H1 (cell line): ENCODE measurements at regions not wholly inside any gene's neighbourhood (a gene's known extent, or its start where the extent isn't known, plus 50 kb on each side); places are given as distances from the start of the nearest gene placed in this dataset.

Source experiments
- CTCF ChIP-seq, 3 experiments: IDR thresholded peaks; 1 replicate in 2 of 3; 2 replicates in 1 of 3; pipeline versions ENCODE4 v1.5.1 to v1.6.1; 2011; ENCODE audit warnings: low read length in 3 of 3, mild to moderate bottlenecking in 3 of 3, inconsistent platforms in 2 of 3, low read depth in 1 of 3, moderate library complexity in 1 of 3; ENCODE audit not compliant: insufficient read depth in 1 of 3; ENCODE audit errors: control extremely low read depth in 1 of 3
- EZH2 ChIP-seq: fragments of 200-600 bp; sonication (generic); IDR thresholded peaks from 2 replicates; pipeline ENCODE4 v1.7.1; 2012; ENCODE audit warnings: low read depth, mild to moderate bottlenecking, moderate library complexity, low read length, inconsistent platforms; ENCODE audit not compliant: severe bottlenecking
- HDAC6 ChIP-seq: IDR thresholded peaks from one replicate; pipeline ENCODE4 v1.7.1; 2012; ENCODE audit warnings: low read depth, mild to moderate bottlenecking, inconsistent platforms, low read length, moderate library complexity
- USF2 ChIP-seq: IDR thresholded peaks from 2 replicates; pipeline ENCODE4 v1.6.1; 2011; ENCODE audit warnings: low read length, improper control_type of control experiment

- TF ChIP-seq EZH2 (no peak), CTCF (IDR thresholded peaks at IDR 0.05; ENCODE audit: control extremely low read depth in 1 of 3, insufficient read depth in 1 of 3, low read depth in 1 of 3, low read length in 3 of 3) (no peak), USF2 (no peak), HDAC6 (no peak)
Measured at GRCh38 chr15:35145336-35145735, 60.2 kb upstream of the NANOGP8 start.
